ENCODE measurements at regions not wholly inside any gene's neighbourhood (a gene's known extent, or its start where the extent isn't known, plus 50 kb on each side); places are given as distances from the start of the nearest gene placed in this dataset.

- TF ChIP-seq, protein P1, sequence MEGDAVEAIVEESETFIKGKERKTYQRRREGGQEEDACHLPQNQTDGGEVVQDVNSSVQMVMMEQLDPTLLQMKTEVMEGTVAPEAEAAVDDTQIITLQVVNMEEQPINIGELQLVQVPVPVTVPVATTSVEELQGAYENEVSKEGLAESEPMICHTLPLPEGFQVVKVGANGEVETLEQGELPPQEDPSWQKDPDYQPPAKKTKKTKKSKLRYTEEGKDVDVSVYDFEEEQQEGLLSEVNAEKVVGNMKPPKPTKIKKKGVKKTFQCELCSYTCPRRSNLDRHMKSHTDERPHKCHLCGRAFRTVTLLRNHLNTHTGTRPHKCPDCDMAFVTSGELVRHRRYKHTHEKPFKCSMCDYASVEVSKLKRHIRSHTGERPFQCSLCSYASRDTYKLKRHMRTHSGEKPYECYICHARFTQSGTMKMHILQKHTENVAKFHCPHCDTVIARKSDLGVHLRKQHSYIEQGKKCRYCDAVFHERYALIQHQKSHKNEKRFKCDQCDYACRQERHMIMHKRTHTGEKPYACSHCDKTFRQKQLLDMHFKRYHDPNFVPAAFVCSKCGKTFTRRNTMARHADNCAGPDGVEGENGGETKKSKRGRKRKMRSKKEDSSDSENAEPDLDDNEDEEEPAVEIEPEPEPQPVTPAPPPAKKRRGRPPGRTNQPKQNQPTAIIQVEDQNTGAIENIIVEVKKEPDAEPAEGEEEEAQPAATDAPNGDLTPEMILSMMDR (IDR thresholded peaks at IDR 0.05): no peak
- no peak for TF ChIP-seq POLR2A (IDR thresholded peaks at IDR 0.05)
Measured at GRCh38 chr11:120040151-120040840, 97.6 kb downstream of the TRIM29 start.
